Heart right ventricle (tissue), 16 donors: ENCODE measurements at regions not wholly inside any gene's neighbourhood (a gene's known extent, or its start where the extent isn't known, plus 50 kb on each side); places are given as distances from the start of the nearest gene placed in this dataset.

ENCODE experiments used
- ATAC-seq, 8 donors: fragments of 200-7000 bp; cut with Tn5 transposase; one replicate each; pipeline ENCODE4 v1.9.1; 2020; ENCODE audit warnings: mild to moderate bottlenecking in 8 of 8, moderate library complexity in 8 of 8, moderate number of reproducible peaks in 1 of 8
- DNase-seq, 2 donors: peaks; one replicate each; pipeline ENCODE4 v3.0.0-alpha.2; 2020
- H3K27ac ChIP-seq, 10 donors: fragments of 200-600 bp; sonication (generic) in 2 of 10; one replicate each; pipeline versions ENCODE4 v1.5.0 to v1.8.0; 2020 to 2022; ENCODE audit warnings: mild to moderate bottlenecking in 3 of 10
- H3K27me3 ChIP-seq, 7 donors: fragments of 200-600 bp; one replicate each; pipeline ENCODE4 v1.8.0; 2021 to 2022; ENCODE audit warnings: mild to moderate bottlenecking in 2 of 7
- H3K36me3 ChIP-seq, 9 donors: fragments of 200-600 bp; sonication (generic) in 1 of 9; one replicate each; pipeline versions ENCODE4 v1.5.0 to v1.8.0; 2020 to 2022; ENCODE audit warnings: mild to moderate bottlenecking in 2 of 9
- H3K4me1 ChIP-seq, 9 donors: fragments of 200-600 bp; sonication (generic) in 1 of 9; one replicate each; pipeline versions ENCODE4 v1.5.0 to v1.8.0; 2020 to 2022; ENCODE audit warnings: mild to moderate bottlenecking in 4 of 9
- H3K4me3 ChIP-seq, 10 donors: fragments of 200-600 bp; sonication (generic) in 2 of 10; one replicate each; pipeline versions ENCODE4 v1.5.0 to v1.8.0; 2020 to 2022; ENCODE audit warnings: mild to moderate bottlenecking in 7 of 10, moderate library complexity in 2 of 10
- H3K9me3 ChIP-seq, 11 donors: fragments of 200-600 bp in 10 of 11; sonication (generic) in 2 of 11; one replicate each; pipeline versions ENCODE4 v1.5.0 to v1.8.0; 2013 to 2022; ENCODE audit warnings: mild to moderate bottlenecking in 2 of 11, control low read depth in 1 of 11, moderate library complexity in 1 of 11
- WGBS, 2 donors: extraction: QIAGEN DNeasy Blood & Tissue Kit; methylation state at CpG; one replicate each; pipeline ENCODE4 v1.1.7; 2013; ENCODE audit warnings: inconsistent platforms in 1 of 2; 5-methylcytosine and 5-hydroxymethylcytosine counted together
- intact Hi-C, 10 donors: fragments of 100-400 bp; cut with DNase I; formaldehyde crosslinking; loops; one replicate each; pipeline versions ENCODE4 v1.11.1 to v1.14.2; 2022
- TF ChIP-seq, protein P1 (sequence below), 9 donors: fragments of 200-600 bp; sonication (generic) in 2 of 9; IDR thresholded peaks; one replicate each; pipeline versions ENCODE4 v1.5.0 to v1.8.0; 2021 to 2022; ENCODE audit warnings: antibody characterized with exemption in 9 of 9, mild to moderate bottlenecking in 5 of 9, moderate library complexity in 1 of 9
- donor health status: Arrhythmogenic right ventricular cardiomyopathy.
- donor health status: ischemic (EF 13 %, LVEDD 7.1; RV severe dilation, severe dysfunction).
- donor health status: healthy with polysubstance abuse.
- donor health status: DM: no; HTN: yes; CAD: no.
- donor health status: DM: no; HTN: no; CAD: no.
- donor health status: ischemic (EF 25% LVEDD 6.9; RV normal size, moderate dysfunction).
- donor health status: ischemic (EF 25% LVEDD 5.7; RV mildly dilated, moderate dysfunction).
- donor health status: healthy.
- donor health status: DM: yes; HTN: yes; CAD: no.
- donor health status: Ischemic cardiomyopathy.
- donor health status: ischemic (EF 35%, LVEDD 5.7; RV mildly dilated, moderate dysfunction).
- donor health status: nonischemic (EF 11% LVEDD 7.7; RV severe dilation, severe dysfunction).
- donor health status: DM: yes; HTN: yes; CAD: no.
- donor health status: PGD.
- donor health status: ischemic (EF 29% LVEDD 5.4; RV normal size, mild dysfunction).
- donor health status: nonischemic (EF 23%, LVEDD 6.1; RV moderate dilation, normal function).

DNA sequence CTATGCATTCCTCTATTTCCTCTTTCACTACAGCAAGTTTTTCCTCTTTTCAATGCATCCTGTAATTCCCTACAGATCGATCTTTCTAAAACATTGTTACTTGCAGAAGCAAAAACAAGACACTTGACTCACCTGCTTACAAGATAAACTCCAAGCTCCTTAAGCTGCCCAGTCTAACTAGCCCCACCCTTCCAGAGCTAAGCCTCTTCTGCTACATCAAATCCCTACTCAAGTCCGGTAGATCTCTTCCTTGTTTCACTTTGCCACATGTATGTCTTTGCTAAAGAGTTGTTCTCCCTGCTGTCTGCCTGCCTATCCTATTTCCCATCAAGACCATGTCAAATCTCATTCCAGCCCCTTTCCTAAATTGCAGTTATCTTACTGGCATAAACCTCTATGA is 724.8 kb downstream of the C12orf50 start:
- Histone ChIP-seq H3K9me3 (no peaks in the 10 kb centered on the region), H3K27me3 (no peaks in the 10 kb centered on the region), H3K27ac (no peak overlapping the region), H3K36me3 (no peaks in the 10 kb centered on the region), H3K4me3 (no peak overlapping the region), H3K4me1 (no peaks in the 10 kb centered on the region)
- WGBS, 2 donors: 79 to 82% methylated on average over 2 of the region's 2 CpGs
- DNase-seq: no peak
- TF ChIP-seq, protein P1, sequence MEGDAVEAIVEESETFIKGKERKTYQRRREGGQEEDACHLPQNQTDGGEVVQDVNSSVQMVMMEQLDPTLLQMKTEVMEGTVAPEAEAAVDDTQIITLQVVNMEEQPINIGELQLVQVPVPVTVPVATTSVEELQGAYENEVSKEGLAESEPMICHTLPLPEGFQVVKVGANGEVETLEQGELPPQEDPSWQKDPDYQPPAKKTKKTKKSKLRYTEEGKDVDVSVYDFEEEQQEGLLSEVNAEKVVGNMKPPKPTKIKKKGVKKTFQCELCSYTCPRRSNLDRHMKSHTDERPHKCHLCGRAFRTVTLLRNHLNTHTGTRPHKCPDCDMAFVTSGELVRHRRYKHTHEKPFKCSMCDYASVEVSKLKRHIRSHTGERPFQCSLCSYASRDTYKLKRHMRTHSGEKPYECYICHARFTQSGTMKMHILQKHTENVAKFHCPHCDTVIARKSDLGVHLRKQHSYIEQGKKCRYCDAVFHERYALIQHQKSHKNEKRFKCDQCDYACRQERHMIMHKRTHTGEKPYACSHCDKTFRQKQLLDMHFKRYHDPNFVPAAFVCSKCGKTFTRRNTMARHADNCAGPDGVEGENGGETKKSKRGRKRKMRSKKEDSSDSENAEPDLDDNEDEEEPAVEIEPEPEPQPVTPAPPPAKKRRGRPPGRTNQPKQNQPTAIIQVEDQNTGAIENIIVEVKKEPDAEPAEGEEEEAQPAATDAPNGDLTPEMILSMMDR (IDR thresholded peaks at IDR 0.05): no peak
- no peak for ATAC-seq
- intact Hi-C loops: no loop called here

DNA sequence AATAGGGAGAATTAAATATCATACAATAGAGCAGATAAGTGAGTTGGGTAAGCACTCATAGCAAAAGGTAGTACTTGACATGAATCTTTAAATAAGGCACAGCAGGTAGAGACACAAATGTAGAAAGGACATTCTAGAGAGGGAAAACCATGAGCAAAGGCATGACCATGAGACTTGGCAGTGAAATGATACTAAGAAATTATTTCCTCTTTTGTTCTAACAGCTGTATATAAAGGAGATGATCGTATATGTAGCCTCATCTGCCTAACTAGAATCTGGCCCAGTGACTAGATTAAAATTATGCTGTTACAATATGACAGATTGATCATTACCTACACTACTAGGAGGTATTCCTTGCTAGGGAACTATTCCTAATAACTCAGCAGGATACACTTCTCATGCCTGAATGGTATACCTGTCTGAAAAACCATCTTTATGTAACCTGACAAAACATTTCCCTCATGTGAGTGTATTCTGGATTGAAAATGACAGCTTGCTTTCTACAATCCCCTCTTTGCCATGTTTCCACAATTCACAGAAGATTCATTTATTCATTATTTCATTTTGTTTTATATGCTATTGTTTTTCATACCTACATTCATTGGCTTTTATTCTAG is 725.7 kb downstream of the C12orf50 start:
- WGBS, 2 donors: 84 to 85% methylated on average over 1 of the region's 1 CpG
- no peak for ATAC-seq
- intact Hi-C loops: no loop called here

DNA sequence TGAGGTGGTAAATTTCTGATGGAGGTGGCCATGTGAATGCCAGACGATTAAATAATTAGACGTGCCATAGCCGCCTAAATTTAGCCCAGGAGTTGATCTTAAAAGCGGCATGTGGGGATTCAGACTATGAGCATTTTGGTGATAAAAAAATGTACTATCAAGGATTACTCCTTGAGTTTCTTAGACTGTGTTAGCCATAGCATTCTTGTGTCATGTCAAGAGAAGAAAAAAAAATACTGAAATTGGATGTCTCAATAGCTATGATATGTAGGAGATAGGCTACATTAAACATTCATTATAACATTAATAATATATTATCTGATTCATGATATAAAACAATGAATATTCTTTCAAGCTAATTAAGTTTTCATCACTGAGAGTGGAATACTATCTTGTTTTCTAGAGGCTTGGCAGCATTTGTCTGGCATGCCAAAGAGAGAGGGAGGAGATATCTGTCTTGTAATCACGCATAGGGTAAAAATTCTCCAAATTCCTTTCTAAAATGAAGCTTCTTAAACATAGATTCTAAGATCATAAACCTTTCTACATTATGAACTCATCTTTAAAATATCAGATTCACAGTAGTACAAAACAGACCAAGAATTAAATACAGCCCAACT is 727.0 kb downstream of the C12orf50 start:
- no peaks in the 10 kb centered on the region for H3K4me1 ChIP-seq
- H3K27ac ChIP-seq: no peak overlapping the region
- 59 to 64% methylated on average over 5 of the region's 5 CpGs for WGBS, 2 donors
- TF ChIP-seq, protein P1 (IDR thresholded peaks at IDR 0.05): no peak
- H3K27me3 ChIP-seq: no peaks in the 10 kb centered on the region
- DNase-seq (no peak), ATAC-seq (no peak)
- H3K9me3 ChIP-seq: no peaks in the 10 kb centered on the region
- intact Hi-C loops: no loop called here
- no peaks in the 10 kb centered on the region for H3K36me3 ChIP-seq
- H3K4me3 ChIP-seq: no peak overlapping the region

More for the DNA sequence above, 725.7 kb downstream of the C12orf50 start:
- Histone ChIP-seq H3K9me3 (no peaks in the 10 kb centered on the region), H3K4me1 (no peaks in the 10 kb centered on the region), H3K27me3 (no peaks in the 10 kb centered on the region), H3K36me3 (no peaks in the 10 kb centered on the region), H3K27ac (no peak overlapping the region), H3K4me3 (no peak overlapping the region)
- DNase-seq: no peak
- TF ChIP-seq, protein P1 (IDR thresholded peaks at IDR 0.05): no peak

DNA sequence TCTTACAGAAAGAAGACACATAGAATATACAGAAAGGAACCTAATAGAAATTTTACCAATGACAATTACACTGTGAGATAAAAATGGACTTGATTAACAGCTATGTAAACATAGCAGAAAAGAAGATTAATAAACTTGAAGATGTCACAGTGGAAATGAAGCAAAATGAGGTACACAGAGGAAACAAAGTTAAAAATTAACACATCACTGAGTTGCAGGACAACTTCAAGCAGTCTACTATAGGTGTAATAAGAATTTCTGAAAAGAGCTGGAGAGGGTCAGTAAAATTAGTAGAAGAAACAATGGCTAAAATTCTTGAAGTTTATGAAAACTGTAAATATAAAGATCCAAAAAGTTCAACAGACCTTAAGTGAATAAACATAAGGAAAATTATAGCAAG is 738.7 kb downstream of the C12orf50 start:
- no peak overlapping the region for H3K27ac ChIP-seq

More for the DNA sequence above, 738.7 kb downstream of the C12orf50 start:
- intact Hi-C loops: no loop called here
- no peaks in the 10 kb centered on the region for H3K27me3 ChIP-seq
- H3K9me3 ChIP-seq: peaks cover 0 to 16% (median 0%) of the 10 kb centered on the region in 11 donors
- TF ChIP-seq, protein P1 (IDR thresholded peaks at IDR 0.05): no peak
- H3K36me3 ChIP-seq: no peaks in the 10 kb centered on the region
- ATAC-seq (no peak), DNase-seq (no peak)
- no peaks in the 10 kb centered on the region for H3K4me1 ChIP-seq
- H3K4me3 ChIP-seq: no peak overlapping the region
